ENCODE measurements at regions not wholly inside any gene's neighbourhood (a gene's known extent, or its start where the extent isn't known, plus 50 kb on each side); places are given as distances from the start of the nearest gene placed in this dataset.

- BruUV-seq (replicated peaks) = no TSS peak
- peaks cover 0 to 4% of the 10 kb centered on the region in 2 experiments; a peak in 2 of 5 replicates for H3K4me1 ChIP-seq (replicated peaks in 1 of 2; ENCODE audit: control insufficient read depth in 2 of 2, insufficient read depth in 2 of 2, low read length in 2 of 2)
- no peak for ATAC-seq
- intact Hi-C loops (cut with micrococcal nuclease) = loop anchor here (10.0 kb wide), 1 partner anchor 134 kb away; the partner anchor contains the start of gene FOXA2
- H3K9ac ChIP-seq (ENCODE audit: insufficient read depth in 1 of 2, low read depth in 2 of 2, low read length in 2 of 2) = no peak overlapping the region
- H3K9me1 ChIP-seq (ENCODE audit: control insufficient read depth, insufficient read depth, low read length) = no peaks in the 10 kb centered on the region
- no peak overlapping the region for H2AFZ ChIP-seq (ENCODE audit: low read depth, low read length)
- no peak overlapping the region for H3K27ac ChIP-seq (ENCODE audit: extremely low read depth, low read depth, low read length)
- in situ Hi-C loops (cut with MboI) = no loop called here
- H3K4me2 ChIP-seq (ENCODE audit: insufficient read depth, low read length) = no peak overlapping the region
- H3K27me3 ChIP-seq (ENCODE audit: control insufficient read depth in 2 of 2, insufficient read depth in 2 of 2, low read length in 2 of 2) = no peaks in the 10 kb centered on the region
- 53% methylated on average over 2 of the region's 2 CpGs for WGBS (ENCODE audit: insufficient coverage, low coverage, missing lambda C conversion rate)
- no peaks in the 10 kb centered on the region for H3K79me2 ChIP-seq (ENCODE audit: control insufficient read depth, insufficient read depth, low read length)
- no peak overlapping the region for H3K4me3 ChIP-seq
- H3K9me3 ChIP-seq (replicated peaks; ENCODE audit: control insufficient read depth, insufficient read depth, low read depth, low read length) = no peaks in the 10 kb centered on the region
- H3K36me3 ChIP-seq (ENCODE audit: control insufficient read depth, insufficient read depth, low read length) = no peaks in the 10 kb centered on the region
- no peak for DNase-seq (ENCODE audit: extremely low read depth in 1 of 4, low spot score in 3 of 4)
- CTCF ChIA-PET (ENCODE audit: low intra/inter-chr PET ratio) = no interaction called here
- no peaks in the 10 kb centered on the region for H4K20me1 ChIP-seq (replicated peaks; ENCODE audit: control insufficient read depth, insufficient read depth, low read length)
- POLR2A ChIA-PET = no interaction called here
- FAIRE-seq = no peak
- TF ChIP-seq THRA (IDR thresholded peaks at IDR 0.05) (no peak), ZNF79 (CRISPR knock-in tag; IDR thresholded peaks at IDR 0.05; ENCODE audit: low read depth) (no peak), CEBPB (tag; IDR thresholded peaks at IDR 0.05) (no peak), ZNF699 (CRISPR knock-in tag; IDR thresholded peaks at IDR 0.05; ENCODE audit: insufficient replicate concordance) (no peak), EWSR1 (IDR thresholded peaks at IDR 0.05; ENCODE audit: borderline replicate concordance, low read depth, partially characterized antibody) (no peak), MAX (CRISPR knock-in tag; IDR thresholded peaks at IDR 0.05) (no peak), HDAC3 (IDR thresholded peaks at IDR 0.05; ENCODE audit: borderline replicate concordance, partially characterized antibody) (no peak), SRF (CRISPR knock-in tag; IDR thresholded peaks at IDR 0.05) (no peak), REST (IDR thresholded peaks at IDR 0.05; ENCODE audit: borderline replicate concordance) (no peak), REST (CRISPR knock-in tag; IDR thresholded peaks at IDR 0.05; ENCODE audit: low read depth) (no peak), E2F6 (IDR thresholded peaks at IDR 0.05; ENCODE audit: borderline replicate concordance in 1 of 2, extremely low read depth in 1 of 2, insufficient read depth in 1 of 2, insufficient read length in 1 of 2, low read depth in 1 of 2, low read length in 1 of 2, poor library complexity in 1 of 2, severe bottlenecking in 1 of 2) (no peak), THRAP3 (IDR thresholded peaks at IDR 0.05; ENCODE audit: borderline replicate concordance) (no peak)
Observed at GRCh38 chr20:22450537-22450936, 133.8 kb downstream of the FOXA2 start.

All from K562 (cell line).